Amniotic stem cell (primary cell): ENCODE measurements at regions not wholly inside any gene's neighbourhood (a gene's known extent, or its start where the extent isn't known, plus 50 kb on each side); places are given as distances from the start of the nearest gene placed in this dataset.
"Not testable (repeated sequence)": the region's sequence is repeated elsewhere in the genome, so short reads cannot be mapped to it uniquely, and the experiment has no call there.

ENCODE experiments used
- DNase-seq: peaks from one replicate; lab custom pipeline; 2025; lab: John Stamatoyannopoulos, UW

- no peak for DNase-seq
These were observed 221.1 kb upstream of the EDNRB start for GRCh38 chr13:78139765-78140164.

DNA sequence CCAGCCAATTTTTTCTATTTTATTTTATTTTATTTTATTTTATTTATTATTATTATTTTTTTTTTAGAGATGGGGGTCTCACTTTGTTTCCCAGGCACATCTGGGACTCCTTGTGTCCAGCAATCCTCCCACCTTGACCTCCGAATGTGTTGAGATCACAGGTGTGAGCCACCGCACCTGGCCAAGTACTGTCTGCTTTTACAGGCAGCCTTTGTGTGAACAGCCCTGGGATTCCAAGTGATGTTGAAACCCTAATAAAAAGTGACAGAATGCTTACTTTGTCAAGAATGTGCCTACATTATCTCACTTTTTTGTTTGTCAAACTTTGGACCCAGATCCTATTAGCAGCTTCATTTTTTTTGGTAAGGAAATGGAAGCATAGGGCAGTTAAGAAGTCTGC lies 220.1 kb upstream of the EDNRB start:
- no peak for DNase-seq

DNA sequence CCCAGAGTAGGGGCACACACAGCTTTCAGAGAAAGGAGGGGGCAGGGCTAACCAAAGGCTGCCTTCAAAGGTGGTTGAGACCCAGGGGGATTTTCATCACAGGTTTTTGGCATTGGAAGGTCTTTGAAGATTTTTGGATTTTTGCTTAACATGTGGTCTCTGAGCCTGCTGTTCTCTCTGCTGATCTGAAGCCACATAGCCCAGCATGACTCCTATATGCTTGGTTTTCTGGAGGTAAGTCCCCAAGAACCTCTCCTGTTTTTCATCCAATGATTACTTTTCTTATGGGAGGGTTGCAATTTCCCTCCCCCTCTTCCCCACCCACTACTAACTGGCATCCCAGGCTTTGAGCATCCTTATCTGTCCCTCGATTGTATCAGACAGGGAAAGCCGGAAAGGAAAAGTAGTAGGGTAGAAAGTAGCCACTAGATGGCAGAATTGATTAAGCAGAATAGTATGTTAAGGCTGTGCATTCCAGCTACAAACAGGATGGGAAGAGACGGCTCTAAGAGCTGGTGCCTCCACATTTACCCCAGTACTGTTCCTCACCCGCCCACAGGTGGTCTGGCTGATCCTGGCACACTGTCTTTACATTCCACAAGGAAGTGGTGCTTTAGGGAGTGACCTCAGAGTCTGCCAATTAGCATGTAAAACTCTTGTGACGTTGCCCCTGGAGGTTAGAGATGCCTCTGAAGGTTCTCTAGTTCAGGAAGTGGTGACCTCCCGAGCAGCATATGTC lies 218.9 kb upstream of the EDNRB start:
- DNase-seq, result peak; percentile 35

DNA sequence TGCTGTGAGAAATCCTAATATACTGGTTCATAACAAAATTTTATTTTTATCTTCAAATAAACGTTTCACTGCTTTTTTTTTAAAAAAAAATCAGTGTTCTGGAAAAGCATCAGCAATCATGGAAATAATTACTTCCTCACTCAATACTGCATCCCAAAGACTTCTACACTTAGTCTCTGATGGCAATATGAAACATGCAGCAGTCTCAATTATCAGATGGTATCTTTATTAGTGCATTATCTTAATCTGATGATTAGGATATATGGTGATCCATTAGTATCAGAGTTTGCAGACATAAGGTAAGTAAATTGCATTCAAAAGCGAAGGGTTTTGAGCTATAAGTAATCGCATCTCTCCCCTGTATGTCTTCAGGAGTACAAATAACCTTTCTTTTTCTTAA lies 218.3 kb upstream of the EDNRB start:
- no peak for DNase-seq

DNA sequence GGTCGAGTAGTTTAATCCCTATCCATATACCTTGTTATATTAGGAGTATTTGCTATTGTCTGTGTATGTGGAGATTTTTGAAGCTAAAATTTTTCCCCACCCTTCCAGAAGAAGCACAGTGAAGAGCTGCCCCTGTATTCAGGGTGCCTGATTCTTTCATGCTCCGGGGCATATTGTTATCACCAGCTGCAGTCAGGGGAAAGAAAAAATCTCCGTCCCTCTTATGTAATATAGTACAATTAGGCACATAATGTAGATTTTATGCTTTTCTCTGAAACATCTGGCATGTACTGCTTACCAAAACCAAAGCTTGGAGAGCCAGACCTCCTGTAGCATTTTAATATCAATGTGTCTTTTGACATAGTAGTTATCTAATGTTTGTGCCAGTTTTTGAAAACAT lies 214.9 kb upstream of the EDNRB start:
- no peak for DNase-seq

DNA sequence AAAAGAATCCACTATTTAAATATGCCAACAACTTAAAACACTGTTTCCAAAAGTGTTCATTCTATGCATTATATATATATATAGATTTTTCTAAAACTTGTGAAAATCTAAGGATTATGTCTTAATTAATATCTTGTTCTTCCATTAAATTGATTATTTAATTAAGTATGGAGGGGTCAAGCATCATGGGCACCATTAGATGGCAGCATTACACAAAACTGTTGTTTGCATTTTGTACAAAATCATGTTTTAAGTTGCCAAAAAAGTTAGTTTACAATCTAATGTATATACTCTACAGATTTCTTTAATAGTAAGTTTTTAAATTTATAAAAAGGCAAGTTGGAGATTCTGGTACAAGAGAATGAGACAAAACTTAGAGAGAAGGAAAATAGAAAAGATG lies 213.2 kb upstream of the EDNRB start:
- no peak for DNase-seq

DNA sequence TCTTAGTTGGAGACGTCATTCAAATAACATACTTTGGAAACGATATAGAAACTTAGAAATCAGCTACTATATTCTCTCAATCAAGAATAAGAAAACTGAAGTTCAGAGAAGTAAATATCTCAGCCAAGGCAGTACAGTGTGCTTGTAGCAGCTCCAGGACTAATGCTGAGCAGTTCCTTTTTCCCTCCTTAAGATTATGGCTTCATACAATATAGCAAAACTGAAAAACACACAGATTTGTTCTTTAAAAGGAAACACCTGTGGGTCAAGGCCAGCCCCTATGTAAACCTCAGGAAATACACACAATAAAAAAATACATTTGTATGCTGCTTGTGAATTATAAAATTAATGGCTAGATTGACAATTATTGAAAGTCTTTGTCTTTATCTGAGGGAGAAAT lies 212.7 kb upstream of the EDNRB start:
- no peak for DNase-seq

- no peak for DNase-seq
These were observed 211.2 kb upstream of the EDNRB start for GRCh38 chr13:78129823-78130222.

DNA sequence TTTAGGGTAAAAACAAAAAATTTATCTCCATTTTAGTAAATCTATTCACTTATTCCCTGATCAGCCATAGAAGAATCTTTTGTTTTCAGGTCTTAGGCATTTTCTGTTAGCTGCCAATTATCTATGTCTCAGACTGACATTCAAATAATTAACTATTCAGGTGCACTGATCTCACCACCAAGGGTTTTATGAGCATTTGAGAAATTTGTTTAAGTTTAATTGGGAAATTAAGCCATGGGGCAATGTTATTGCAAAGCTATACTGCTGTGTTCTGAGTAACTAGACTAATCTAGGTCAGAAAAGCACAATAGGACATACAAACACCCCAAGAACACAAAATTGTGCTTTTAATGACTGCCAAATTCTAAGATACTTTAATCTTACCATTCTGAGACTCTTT lies 210.7 kb upstream of the EDNRB start:
- DNase-seq, result no peak

DNA sequence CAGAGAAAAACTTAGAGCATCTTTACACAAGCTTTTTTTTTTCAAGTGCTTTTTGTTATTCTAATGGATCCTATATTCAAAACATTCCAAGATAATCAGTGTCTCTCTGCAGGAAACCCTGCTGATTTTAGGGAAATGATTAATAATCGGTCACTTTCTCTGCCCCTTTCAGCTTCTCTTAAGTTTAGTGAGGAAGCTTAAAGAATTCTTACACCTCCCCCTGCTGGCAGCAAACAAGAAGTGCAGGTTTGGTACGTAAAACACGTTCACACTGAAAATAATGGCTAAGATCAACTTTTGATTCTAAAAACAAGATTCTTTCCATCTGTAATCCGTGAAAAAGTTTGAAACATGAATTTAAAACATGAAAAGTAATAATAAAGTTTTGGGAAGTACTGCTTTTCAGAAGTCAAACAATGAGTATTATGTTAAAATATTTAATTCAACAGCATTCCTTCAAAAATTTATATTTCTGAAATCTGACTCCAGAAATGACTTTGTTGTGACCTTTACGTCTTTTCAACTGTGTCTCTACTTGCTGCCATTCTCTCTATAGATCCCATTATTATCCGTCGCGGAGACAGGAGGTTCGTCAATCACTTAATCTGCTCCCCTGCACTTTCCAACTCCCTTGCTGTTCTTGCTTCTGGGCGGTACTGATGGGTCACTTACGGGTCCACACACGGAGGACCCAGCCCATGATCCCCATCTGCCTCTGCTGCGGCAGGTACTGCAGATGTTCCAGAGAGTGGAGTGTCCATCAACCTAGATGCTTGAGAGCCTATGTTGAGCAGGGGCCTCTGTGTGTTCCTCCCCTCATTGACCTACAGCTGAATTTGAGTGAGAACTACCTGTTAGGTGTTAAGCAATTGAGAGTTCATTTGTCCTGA lies 203.1 kb upstream of the EDNRB start:
- peak; percentile 42 for DNase-seq

DNA sequence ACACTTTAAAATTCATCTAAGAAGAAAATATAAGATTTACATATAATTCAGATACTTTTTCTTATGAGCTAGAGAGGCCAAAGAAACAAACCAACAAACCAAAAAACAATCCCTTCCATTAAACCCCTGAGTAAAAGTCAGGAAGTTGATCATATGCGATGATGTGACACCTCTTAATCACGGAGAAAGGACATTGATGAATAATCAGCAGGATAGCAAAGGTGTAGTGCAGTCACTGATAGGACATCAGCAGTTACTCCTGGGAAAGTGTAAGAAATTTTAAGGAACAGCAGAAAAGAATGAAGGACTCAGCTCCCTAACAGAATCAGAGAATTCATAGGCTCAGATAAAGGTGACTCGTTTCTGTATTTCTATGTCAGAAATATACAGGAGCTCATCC lies 202.4 kb upstream of the EDNRB start:
- DNase-seq, result no peak

- DNase-seq, result not testable (repeated sequence)
These were observed 201.5 kb upstream of the EDNRB start for GRCh38 chr13:78120144-78120543.

- not testable (repeated sequence) for DNase-seq
These were observed 198.4 kb upstream of the EDNRB start for GRCh38 chr13:78117070-78117469.

DNA sequence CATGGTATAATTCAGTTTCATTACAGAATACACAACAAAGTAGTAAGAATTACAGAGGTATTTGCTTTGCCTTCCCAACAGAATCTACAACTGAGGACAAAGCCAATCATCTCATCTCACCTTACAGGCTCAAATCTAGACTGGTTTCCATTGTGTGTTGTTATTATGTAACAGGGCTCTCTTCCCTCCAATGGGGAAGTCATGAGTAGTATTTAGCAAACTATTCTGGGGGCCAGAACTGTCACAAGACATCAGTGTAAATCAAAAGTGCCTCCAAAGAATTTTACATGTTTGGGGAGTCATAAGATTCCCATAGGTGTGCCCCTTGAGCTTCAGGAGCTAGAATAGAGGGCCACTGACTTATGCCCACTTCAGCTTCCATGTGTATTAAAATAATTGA lies 187.0 kb upstream of the EDNRB start:
- no peak for DNase-seq

- DNase-seq, result no peak
These were observed 185.3 kb upstream of the EDNRB start for GRCh38 chr13:78103936-78104335.

GRCh38 chr13:78102741-78103140 lies 184.1 kb upstream of the EDNRB start:
- DNase-seq, result no peak

GRCh38 chr13:78102121-78102677 lies 183.6 kb upstream of the EDNRB start:
- DNase-seq, result no peak

DNA sequence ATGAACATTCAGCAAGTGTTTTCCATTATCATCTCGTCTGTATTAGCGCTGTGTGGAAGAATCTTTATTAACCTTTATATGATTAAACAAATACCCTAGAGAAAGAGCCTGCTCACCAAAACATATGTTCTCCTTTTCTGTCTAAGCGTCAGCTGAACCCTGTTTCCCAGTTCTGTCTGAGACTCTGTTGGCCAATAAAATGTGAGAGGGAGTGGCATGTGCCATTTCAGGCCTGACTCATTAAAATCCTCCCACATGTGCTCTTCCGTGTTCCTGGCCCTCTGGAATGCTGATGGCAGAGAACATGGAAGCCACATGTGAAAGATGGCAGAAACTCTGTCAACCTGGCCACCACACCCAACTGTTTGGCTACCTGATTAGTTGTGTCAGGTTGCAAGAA lies 181.9 kb upstream of the EDNRB start:
- no peak for DNase-seq

- DNase-seq, result no peak
These were observed 179.6 kb upstream of the EDNRB start for GRCh38 chr13:78098249-78098648.

GRCh38 chr13:78096221-78096620 lies 177.6 kb upstream of the EDNRB start:
- no peak for DNase-seq

GRCh38 chr13:78087966-78088678 lies 169.5 kb upstream of the EDNRB start:
- no peak for DNase-seq

- DNase-seq, result no peak
These were observed 167.0 kb upstream of the EDNRB start for GRCh38 chr13:78085434-78086225.
